ENCODE measurements at regions not wholly inside any gene's neighbourhood (a gene's known extent, or its start where the extent isn't known, plus 50 kb on each side); places are given as distances from the start of the nearest gene placed in this dataset.

GRCh38 chr14:106813477-106813823, 1287.1 kb downstream of the TMEM121 start:
- DNase-seq = no peak

GRCh38 chr14:106820119-106820518, 1293.7 kb downstream of the TMEM121 start:
- DNase-seq = no peak

- DNase-seq = no peak
These were observed 1294.7 kb downstream of the TMEM121 start for GRCh38 chr14:106821119-106821518.

GRCh38 chr14:106822905-106823304, 1296.5 kb downstream of the TMEM121 start:
- DNase-seq = no peak

GRCh38 chr14:106823552-106823951, 1297.2 kb downstream of the TMEM121 start:
- DNase-seq = no peak

- DNase-seq = no peak
These were observed 1300.5 kb downstream of the TMEM121 start for GRCh38 chr14:106826833-106827369.

- peak; percentile 62 to 78 for DNase-seq
These were observed 1304.9 kb downstream of the TMEM121 start for GRCh38 chr14:106831322-106831720.

GRCh38 chr14:106837870-106838269, 1311.5 kb downstream of the TMEM121 start:
- no peak for DNase-seq

- DNase-seq = no peak
These were observed 1312.8 kb downstream of the TMEM121 start for GRCh38 chr14:106838991-106839769.

GRCh38 chr14:106840258-106840657, 1313.9 kb downstream of the TMEM121 start:
- no peak for DNase-seq

- no peak for DNase-seq
These were observed 1314.6 kb downstream of the TMEM121 start for GRCh38 chr14:106840991-106841390.

GRCh38 chr14:106841701-106842100, 1315.3 kb downstream of the TMEM121 start:
- DNase-seq = no peak

GRCh38 chr14:106842687-106843086, 1316.3 kb downstream of the TMEM121 start:
- no peak for DNase-seq

GRCh38 chr14:106843386-106843785, 1317.0 kb downstream of the TMEM121 start:
- no peak for DNase-seq

- peak; percentile 30 to 34 for DNase-seq
These were observed 1317.6 kb downstream of the TMEM121 start for GRCh38 chr14:106843951-106844483.

- peak; percentile 62 to 66 for DNase-seq
These were observed 1318.4 kb downstream of the TMEM121 start for GRCh38 chr14:106844608-106845285.

GRCh38 chr14:106845286-106846087, 1319.1 kb downstream of the TMEM121 start:
- peak; percentile 47 to 53 for DNase-seq

GRCh38 chr14:106846218-106846617, 1319.8 kb downstream of the TMEM121 start:
- DNase-seq = no peak

- no peak for DNase-seq
These were observed 1322.1 kb downstream of the TMEM121 start for GRCh38 chr14:106848330-106849121.

- DNase-seq = no peak
These were observed 1324.8 kb downstream of the TMEM121 start for GRCh38 chr14:106850913-106851825.

Measured in stimulated activated CD4-positive, alpha-beta T cell treated with anti-CD3 and anti-CD28 coated beads, Interleukin-2, amount 100 ng/mL, for 24 hours (primary cell).